SKM-1 treated with dmso at 0.1 percent for 144 hours (cell line): ENCODE measurements at regions not wholly inside any gene's neighbourhood (a gene's known extent, or its start where the extent isn't known, plus 50 kb on each side); places are given as distances from the start of the nearest gene placed in this dataset.

Experiments
- DNase-seq: peaks from one replicate; lab custom pipeline; 2025; ENCODE audit not compliant: unreplicated experiment; lab: John Stamatoyannopoulos, UW

DNA sequence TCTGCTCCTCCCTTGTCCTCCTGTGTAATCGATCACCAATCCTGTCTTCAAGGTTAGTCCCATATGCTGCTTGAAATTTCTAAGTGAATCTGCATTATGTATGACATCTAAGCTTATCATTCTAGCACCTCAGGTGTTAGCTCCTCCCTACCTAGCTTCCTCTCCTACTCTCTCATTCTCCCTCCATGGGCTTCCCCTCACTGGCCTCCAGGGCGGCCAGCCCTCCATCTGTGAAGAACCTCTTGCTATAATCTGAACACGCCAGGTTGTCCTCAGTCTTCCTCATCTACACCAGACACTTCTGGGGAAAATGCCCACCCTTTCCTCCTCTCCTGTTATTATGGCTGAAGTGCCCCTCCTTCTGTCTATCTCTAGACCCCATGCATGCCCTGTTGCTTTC lies 599.3 kb upstream of the KLF4 start:
- DNase-seq: no peak

DNA sequence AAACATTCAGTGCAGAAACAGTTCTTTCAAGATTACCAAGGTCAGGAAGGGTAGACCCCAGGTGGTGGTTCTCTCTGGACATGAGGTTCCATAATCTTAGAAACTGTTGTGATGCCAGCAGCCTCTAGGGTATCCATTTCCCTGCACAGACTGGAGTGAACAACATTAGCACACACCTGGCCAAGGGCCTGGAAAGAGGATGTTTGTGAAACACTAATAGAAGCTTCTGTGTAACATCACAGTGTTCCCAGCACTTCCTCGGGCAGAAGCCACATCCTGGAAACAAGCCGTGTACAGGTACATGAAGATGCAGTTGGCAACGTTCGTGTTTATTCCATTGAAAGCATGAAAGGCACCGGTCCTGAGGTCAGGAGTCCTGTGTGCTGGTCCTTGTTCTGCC lies 598.2 kb upstream of the KLF4 start:
- no peak for DNase-seq

DNA sequence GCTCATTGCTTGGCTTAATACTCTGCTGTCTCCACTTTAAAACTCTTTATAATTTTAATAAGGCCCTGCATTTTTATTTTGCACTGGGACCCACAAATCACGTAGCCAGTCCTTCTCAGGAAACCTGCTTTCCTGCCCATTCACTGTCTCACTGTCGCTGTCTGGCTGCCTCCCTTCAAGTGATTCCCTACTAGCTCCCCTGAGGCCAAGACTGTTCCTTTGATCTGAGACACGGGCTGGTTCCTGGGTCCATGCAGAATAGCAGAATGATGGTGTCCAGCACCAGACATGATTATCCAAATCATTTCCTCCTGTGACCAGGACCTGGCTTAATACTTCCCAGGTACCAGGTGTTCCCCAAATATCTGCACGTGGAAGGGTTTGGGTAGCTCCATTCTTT lies 597.1 kb upstream of the KLF4 start:
- no peak for DNase-seq

DNA sequence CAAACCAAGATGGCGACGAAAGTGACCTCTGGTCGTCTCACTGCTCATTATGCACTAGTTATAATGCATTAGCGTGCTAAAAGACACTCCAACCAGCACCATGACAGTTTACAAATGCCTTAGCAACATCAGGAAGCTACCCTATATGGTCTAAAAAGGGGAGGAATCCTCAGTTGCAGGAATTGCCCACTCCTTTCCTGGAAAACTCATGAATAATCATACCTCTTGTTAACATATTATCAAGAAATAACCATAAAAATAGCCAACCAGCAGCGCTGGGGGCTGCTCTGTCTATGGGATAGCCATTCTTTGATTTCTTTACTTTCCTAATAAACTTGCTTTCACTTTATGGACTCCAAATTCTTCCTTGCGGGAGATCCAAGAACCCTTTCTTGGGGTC lies 595.7 kb upstream of the KLF4 start:
- no peak for DNase-seq

DNA sequence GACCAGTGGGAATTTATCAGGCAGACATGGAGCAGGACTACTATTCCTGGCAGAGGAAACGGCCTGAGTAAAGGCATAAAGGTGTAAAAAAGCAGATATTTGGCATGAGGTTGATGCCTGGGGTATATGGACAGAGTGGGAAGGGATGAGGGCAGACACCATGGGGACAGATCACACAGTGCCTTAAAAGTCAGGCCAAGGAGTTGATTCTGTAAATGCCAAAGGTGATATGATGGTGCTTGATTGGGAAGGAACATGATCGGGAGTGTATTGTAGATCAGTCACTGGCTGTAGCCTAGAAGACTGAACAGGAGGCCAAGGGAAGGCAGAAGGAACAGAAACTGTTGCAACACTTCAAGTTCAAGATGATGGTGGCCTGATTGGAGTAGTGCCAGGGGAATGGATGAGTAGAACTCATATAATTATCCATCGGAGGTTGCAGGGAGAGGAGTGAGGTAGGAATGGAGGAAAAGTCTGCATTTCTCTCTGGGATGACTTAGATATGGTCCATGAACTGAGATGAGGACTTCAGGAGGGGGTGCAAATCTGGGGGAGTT lies 594.3 kb upstream of the KLF4 start:
- DNase-seq: no peak

DNA sequence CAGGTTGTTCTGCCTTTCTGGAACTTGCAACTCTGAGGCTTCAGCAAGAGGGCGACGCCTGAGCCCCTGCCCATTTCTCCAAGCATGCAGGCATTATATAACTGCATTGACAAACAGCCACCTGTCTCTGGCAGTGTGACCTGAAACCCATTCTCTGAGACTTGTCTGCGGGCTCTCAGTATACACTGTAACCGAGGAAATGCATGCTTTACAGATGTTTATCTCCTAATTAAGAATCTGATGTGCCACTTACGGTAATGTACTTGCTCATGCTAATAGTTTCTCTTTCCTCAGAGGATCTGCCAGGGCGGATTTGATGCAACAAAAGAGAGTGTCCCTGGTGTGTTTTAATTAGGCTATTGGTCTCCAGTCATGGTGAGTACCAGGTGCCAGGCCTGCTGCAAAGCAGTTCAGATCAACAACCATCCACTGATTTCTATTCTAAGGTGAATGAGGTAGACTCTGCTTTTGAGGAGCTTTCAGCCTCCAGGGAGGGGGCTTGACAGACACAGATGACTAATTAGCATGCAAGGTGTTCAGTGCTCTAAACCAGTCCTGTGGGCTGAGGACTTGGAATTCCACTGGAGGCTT lies 593.7 kb upstream of the KLF4 start:
- no peak for DNase-seq

DNA sequence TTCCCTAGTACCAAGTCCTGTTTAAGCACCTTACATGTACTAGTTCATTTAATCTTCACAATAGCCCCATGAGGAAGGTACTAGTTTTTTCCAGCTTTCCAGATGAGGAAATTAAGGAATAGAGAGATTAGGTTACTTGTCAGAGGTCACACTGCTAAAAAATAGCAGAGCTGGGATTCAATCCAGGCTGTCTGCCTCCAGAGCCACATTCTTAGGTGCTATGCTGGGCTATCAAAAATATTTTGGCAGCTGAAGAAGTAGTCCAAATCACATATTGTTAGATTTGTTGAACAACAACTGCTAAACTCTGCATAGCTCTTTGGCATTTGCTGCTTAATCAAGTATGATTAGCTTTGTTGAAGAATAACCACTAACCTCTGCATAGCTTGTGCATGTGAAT lies 591.5 kb upstream of the KLF4 start:
- DNase-seq: no peak

DNA sequence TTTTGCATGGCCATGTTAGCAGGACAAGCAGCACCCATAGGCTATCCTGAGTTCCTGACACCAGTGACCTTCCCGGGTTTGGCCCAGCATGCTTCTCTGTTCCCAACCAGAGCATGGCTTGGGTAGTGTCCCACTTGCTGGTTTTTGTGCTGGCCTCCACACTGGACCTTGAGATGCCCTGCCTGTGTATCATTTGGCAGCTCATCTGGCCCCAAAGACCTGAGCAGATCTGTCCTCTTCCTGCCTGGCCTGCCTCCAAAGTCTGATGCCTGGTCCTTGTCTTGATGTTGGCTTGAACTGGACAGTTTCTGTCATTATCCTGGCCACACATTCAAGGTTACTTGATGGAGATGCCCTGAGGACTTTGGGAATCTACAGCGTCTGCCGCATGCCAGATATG lies 590.7 kb upstream of the KLF4 start:
- no peak for DNase-seq

DNA sequence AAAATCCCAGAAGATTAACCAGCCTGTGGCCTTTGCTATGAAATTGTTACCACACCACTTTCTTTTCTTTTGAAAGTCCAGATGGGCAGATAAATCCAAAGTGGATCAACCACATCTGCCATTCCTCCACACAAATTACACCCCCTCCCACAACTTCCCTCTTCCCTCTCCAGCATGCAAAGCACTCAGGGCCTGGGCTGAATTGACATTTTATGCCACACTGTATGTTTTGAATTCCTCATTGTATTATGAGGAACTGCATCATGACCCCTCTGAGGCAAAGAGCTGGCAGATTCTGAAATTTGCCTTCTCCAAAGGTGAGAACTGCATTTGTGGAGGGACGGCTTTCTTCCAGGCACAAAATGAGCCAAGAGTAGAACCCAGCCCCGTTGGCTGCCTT lies 589.2 kb upstream of the KLF4 start:
- no peak for DNase-seq

DNA sequence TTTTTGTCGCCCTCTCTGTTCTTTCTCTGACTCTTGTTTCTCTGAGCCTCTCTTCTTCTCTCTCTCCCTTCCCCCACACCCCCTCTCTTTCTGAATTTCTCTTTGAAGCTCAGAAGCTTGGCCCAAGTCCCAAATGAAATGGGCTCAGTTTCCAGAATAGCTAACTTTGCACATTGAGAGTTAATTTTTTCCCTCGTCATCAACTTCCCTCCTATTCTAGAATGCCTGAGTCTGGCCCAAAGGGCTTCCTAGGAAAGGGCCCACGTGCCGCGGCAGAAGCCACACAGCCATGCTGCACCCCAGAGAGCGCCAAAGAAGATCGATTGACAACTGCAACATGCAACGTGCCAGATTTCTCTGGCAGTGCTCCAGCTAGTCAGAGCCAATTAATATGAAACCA lies 588.8 kb upstream of the KLF4 start:
- no peak for DNase-seq

DNA sequence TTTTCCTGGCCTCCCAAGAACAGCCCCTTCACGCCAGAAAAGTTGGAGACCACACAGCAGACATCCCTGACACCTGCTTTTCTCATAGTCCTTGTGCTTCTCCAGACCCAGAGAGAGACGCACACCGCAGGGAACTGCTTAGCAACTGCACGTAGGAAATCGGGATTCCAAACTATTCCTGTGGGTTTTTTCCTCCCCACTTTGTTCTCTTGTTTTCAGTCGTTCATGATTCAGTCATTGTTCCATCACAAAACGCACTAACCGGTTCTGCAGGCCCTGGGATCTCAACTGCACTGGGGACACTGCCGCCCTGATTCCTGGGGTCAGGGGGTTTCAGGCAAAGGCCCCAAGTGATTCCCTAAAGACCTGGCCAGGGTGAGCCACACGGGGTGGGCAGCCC lies 588.0 kb upstream of the KLF4 start:
- no peak for DNase-seq

DNA sequence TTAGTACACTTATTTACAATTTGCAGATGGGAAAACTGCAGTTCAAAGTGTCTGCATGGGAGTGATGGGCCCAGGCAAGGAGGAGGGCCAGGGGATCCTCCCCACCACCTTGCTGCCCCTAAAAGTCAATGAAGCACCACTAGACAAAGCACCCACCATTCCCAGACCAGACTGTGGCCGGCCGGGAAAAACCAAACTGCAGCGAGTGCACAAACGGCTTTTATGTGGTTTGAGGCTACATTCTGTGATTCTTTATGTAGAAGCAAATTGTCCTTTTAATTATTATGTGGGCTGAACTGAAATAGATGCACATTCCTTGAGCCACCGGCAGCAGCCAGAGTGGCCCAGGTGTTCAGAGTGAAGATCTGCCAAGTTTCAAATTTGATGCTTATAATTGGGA lies 585.3 kb upstream of the KLF4 start:
- no peak for DNase-seq

DNA sequence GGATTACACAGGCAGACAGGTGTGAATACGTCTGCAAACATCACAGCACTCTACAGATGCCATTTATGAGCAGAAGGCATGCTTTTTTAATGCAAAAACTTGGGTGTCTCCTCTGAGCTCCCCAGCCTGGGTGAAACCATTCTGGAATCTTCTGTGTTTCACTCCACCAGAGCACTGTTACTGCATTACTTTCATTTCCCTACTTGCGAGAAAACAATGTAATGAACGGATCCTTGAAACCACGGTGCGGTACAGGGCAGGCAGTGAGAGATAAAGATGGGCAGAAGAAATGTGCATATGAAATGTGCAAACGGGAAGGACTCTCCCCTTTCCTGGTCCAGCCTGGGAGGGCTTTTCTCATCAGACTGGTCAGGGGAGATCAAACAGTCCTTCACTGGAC lies 584.3 kb upstream of the KLF4 start:
- DNase-seq: no peak

DNA sequence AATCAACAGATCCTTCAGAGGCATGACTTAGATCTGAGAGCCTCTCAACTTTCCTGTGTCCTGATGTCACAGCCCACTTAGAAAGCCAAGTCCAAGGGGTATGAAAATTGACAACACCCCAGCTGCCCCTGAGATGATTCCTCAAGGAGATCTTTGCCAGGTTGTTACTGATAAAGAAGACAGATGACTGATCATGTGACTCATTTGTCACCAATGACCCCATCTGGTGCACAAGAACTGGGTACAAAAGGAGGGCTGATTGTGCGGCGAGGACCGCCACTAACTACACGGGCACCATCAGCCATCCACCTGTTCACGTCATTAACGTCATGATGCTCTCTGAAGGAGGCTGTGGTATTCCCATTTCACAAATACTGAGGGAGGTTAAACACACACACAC lies 583.2 kb upstream of the KLF4 start:
- no peak for DNase-seq

DNA sequence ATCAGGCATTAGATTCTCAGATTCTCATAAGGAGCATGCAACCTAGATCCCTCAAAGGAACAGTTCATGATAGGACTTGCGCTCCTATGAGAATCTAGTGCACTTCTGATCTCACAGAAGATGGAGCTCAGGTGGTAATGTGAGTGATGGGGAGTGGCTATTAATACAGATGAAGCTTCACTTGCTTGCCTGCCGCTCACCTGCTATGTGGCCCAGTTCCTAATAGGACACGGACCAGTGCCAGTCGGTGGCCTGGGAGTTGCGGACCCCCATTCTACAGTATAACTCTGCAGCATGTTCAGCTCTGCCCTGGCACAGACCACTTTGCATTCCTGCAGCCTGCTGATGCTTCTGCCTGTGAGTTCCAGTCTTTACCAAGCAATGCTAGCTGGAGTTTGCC lies 581.3 kb upstream of the KLF4 start:
- DNase-seq: no peak

DNA sequence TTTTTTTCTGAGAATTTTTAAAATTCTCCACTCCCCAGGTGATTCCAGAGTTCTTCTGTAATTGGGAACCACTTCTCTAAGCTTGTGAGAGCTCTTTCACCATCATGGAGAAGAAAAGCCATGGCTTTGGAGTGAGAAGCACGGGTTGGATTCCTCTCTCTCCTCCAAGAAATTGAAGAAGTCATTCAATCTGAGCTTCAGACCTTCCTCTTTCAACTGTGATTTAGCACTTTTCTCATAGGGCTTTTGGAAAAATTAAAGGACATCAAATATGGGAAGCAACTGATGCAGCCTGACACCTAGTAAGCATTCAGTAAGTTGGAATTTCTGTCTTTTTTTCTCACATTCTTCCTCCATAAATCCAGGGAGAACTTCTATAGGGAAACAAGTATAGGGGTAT lies 580.4 kb upstream of the KLF4 start:
- no peak for DNase-seq

DNA sequence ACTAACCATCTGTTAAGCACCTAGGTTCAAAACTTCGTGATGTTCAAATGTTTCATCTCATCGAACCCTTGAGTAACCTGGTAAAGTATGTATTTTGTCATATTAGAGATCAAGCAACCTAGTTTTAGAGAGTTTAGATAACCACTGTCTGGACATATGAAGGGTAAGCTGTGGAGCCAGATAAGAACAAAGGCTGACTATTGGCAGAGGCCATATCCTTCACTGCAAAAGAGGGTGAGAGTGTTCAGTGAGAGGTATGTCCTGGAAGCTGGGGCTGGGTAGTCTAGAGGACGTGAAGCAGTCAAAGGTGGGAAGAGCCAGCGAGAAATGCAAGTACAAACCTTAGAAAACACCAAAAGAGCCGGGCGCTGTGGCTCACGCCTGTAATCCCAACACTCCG lies 573.1 kb upstream of the KLF4 start:
- no peak for DNase-seq

DNA sequence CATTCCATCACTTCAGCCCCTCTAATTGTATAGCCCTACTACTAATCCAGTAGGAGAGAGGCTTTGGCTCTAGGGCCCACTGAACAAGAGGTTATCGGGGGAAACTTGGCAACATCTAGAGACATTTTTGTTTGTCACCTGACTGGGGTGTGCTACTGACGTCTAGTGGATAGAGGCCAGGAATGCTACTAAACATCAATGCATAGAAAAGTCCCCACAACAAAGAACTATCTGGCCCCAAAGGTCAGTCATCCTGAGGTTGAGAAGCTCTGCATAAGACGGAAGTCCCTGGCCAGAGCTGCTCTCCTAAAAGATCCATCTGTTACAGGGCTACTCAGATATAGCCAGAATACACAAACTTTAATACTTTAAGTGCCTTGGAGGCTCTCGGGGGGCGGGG lies 570.6 kb upstream of the KLF4 start:
- DNase-seq: no peak

DNA sequence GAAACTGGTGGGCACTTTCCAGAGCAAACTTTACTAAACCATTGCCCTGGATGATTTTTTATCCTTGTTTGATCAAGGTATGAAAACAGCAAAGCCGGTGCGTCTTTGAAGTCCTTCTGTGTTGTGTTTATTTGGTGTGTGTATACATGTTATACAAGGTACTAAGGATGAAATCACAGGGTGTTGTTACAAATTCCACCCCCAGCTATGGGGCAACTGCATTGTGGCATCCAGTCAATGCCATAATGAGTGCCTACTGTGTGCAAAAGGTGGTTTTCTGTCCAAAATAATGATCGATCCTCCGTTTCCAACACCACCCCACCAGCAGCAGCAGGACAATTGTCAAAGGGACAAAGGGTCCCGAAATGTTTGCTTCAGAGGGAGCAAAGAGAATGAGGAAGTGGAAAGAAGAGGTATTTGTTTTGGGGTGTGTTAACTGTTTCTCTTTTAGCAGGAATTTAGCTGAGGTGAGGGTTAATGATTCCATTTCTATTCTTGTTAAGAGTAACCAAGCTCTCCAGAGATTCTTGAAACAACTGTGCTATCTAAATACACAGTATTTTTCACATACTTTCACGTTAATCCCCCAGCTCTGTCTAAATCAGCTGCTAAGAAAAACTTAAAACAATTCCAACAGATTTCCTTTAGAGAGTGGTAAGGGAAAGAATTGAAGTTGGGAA lies 568.7 kb upstream of the KLF4 start:
- no peak for DNase-seq

DNA sequence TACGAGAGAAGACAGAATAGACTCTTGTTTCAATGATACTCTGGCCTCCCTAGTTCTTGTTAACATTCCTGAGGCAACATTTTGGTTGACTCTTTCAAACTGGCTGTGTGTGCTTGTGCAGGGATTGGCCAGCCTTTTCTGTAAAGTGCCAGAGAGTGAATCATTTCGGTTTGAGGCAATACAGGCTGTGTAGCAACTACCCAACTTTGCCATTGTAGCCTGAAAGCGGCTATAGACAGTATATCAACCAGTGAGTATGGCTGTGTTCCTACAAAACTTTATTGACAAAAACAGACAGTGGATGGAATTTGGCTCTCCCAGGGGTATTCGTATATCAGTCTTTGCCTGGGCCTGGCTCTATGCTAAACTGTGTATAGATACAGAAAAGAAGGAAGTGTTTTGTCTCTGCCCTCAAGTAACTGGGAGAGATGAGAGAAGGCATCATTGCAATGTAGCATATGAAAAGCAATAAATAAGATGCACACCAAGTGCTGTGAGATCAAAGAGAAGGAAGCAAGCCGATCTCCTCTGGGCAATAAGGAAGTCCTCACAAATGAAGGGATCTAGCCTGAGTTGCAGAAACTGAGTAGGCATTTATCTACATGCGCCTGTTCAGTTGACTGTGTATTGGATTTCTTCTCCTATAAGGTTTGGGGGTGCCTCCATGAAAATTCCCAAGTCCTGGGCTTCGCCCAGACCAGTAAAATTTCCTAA lies 568.0 kb upstream of the KLF4 start:
- peak; percentile 7 for DNase-seq

DNA sequence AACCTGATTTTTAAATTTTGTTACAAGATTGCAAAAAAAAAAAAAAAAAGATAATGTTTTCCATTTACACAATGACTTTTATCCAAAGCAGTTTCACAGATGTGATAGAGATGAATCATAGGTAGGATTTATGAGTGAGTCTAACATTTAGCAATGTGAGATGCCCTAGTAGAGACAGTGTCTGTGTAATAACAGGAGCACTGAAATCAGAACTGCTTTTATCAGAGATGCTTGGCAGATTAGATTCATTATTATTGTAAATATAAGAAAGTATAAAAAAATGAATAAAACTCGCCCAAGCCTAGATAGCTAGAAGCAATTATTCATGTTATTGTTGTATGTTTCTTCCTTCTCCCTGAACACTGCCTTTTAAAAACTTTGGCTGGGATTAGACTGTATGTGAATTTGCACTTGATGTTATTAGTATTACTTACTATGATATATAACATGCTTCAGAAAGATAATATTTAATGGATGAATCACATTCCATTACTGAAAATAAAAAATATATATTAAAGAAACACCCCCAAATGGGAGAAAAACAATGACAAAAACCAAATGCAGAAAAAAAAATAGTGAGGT lies 567.3 kb upstream of the KLF4 start:
- no peak for DNase-seq
